ENCODE measurements at regions not wholly inside any gene's neighbourhood (a gene's known extent, or its start where the extent isn't known, plus 50 kb on each side); places are given as distances from the start of the nearest gene placed in this dataset.

GRCh38 chr11:71305041-71305440 is 52.7 kb upstream of the SHANK2 start:
- TF ChIP-seq POLR2AphosphoS5 (IDR thresholded peaks at IDR 0.05; ENCODE audit: low read depth, low read length) (no peak), POLR2A (IDR thresholded peaks at IDR 0.05; ENCODE audit: low read depth, low read length) (no peak), TAF1 (IDR thresholded peaks at IDR 0.05; ENCODE audit: low read depth, low read length) (no peak), PAX5 (IDR thresholded peaks at IDR 0.05; ENCODE audit: insufficient read depth, low read length, severe bottlenecking) (no peak), SPI1 (IDR thresholded peaks at IDR 0.05; ENCODE audit: low read depth, low read length) (no peak), POU2F2 (IDR thresholded peaks at IDR 0.05; ENCODE audit: low read depth, low read length) (no peak)

All from GM12891 (cell line).